ENCODE measurements at regions not wholly inside any gene's neighbourhood (a gene's known extent, or its start where the extent isn't known, plus 50 kb on each side); places are given as distances from the start of the nearest gene placed in this dataset.

DNA sequence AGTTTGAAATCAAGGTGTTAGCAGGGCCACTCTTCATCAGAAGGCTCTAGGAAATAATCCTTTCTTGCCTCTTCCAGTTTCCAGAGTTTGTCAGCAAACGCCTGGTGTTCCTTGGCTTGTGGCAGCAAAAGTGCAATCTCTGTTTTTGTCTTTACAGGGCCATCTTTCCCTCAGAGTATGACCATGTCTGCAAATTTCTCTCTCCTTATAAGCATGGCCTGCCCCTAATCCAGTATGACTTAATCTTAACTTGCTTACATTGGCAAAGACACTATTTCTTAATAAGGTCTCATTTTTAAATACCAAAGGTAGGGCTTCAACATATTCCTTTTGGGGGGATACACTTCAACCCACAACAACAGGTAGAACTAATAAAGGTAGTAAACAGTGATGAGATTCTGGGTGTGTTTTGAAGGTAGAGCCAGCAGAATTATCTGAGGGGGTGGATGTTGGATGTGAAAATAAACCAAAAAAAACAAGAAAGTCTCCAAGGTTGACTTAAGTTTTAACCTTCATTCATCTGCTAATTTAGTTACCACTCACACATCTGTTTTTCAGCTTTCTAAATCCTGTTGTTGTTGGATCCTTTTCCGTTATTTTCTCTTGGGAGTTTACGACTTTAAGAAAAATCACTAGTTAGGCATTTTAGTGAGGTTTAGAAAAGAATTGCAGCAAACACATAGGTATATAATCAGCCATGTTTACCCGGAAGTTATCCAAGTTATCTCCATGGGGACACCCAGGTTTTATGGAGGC, 234.4 kb upstream of the FIGN start:
- TF ChIP-seq, protein P1, sequence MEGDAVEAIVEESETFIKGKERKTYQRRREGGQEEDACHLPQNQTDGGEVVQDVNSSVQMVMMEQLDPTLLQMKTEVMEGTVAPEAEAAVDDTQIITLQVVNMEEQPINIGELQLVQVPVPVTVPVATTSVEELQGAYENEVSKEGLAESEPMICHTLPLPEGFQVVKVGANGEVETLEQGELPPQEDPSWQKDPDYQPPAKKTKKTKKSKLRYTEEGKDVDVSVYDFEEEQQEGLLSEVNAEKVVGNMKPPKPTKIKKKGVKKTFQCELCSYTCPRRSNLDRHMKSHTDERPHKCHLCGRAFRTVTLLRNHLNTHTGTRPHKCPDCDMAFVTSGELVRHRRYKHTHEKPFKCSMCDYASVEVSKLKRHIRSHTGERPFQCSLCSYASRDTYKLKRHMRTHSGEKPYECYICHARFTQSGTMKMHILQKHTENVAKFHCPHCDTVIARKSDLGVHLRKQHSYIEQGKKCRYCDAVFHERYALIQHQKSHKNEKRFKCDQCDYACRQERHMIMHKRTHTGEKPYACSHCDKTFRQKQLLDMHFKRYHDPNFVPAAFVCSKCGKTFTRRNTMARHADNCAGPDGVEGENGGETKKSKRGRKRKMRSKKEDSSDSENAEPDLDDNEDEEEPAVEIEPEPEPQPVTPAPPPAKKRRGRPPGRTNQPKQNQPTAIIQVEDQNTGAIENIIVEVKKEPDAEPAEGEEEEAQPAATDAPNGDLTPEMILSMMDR (optimal IDR thresholded peaks at IDR 0.05 in 1 of 3, IDR thresholded peaks at IDR 0.05 in 1 of 3, conservative IDR thresholded peaks at IDR 0.05 in 1 of 3; ENCODE audit: extremely low read depth in 1 of 3, insufficient read depth in 2 of 3, low read length in 3 of 3) = no peak
- TF ChIP-seq EZH2 (IDR thresholded peaks at IDR 0.05; ENCODE audit: low read length) = no peak
